DMS114 treated with DMSO at 0.1 percent for 48 hours (cell line): ENCODE measurements at regions not wholly inside any gene's neighbourhood (a gene's known extent, or its start where the extent isn't known, plus 50 kb on each side); places are given as distances from the start of the nearest gene placed in this dataset.

Source experiments
- DNase-seq: peaks from one replicate; lab custom pipeline; 2025; ENCODE audit not compliant: unreplicated experiment; lab: John Stamatoyannopoulos, UW

DNA sequence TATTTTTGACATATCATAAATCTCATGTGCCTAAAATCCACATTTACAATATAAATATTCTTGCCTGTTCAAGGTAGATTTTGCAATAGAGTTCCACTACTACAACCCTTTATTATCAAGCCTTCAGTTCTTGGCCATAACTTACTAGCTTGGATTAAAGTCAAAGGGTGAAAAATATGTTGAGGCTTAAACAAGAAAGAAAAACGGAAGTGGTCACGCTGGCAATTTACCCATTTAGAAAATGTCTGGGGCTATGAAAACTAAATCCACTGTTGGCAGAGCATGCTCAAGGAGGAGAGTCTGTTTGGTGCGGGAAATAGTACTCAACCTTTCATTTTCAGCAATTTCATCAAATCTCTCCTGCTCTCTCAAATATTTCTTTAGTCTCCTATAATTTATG lies 209.8 kb upstream of the RHOBTB1 start:
- DNase-seq, result no peak

DNA sequence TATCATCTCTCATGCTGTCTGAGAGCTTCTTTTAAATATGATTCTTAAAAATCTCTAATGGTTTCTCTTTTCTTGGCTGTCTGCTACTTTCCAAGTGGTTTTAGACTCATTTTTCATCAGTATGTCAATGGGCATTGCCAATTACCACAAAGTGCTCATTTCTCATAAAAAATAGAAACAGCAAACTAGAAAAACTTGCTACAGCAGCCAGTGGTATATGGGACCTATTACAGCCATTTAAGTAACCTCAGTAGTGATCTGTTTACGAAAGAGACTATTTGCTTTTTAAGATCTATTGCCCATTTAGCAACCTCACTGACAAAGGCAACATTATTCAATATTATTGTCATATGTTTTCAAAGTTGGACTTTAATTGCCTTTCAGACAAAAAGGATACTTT lies 207.1 kb upstream of the RHOBTB1 start:
- no peak for DNase-seq

DNA sequence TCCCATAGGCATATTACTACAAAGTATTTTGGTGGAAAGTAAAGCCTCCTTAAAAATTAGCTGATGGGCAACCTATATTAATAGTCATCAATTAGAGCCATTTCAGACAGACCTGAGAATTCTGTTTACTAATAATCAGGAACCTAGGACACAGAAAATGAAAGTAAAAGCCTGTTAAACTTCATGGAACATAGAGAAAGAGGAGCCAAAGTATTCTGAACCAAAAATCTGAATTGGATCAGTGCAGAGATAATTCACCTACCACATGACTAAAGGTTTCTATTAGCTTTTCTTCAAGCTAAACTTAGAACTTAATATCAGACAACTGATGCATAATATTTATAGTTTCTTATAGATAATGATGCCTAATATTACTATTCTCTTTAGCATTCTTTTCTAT lies 204.5 kb upstream of the RHOBTB1 start:
- DNase-seq, result no peak

DNA sequence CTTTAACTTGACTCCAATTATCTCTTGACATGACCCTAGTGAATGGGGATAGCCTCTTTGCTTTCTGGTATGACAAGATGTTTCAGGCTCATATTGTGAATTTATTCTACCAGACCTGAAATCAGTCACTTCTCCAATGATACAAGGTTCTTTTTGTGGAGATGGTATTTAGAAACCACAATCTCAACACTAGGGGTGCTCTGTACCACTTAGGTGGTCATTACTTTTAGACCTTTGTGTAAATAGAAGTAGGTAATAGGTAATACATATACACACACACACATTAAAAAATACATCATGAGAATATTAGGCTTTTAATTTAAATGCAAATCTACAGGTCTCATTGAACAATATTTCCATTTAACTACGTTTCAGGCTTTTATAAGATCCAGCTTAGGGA lies 199.0 kb upstream of the RHOBTB1 start:
- no peak for DNase-seq

DNA sequence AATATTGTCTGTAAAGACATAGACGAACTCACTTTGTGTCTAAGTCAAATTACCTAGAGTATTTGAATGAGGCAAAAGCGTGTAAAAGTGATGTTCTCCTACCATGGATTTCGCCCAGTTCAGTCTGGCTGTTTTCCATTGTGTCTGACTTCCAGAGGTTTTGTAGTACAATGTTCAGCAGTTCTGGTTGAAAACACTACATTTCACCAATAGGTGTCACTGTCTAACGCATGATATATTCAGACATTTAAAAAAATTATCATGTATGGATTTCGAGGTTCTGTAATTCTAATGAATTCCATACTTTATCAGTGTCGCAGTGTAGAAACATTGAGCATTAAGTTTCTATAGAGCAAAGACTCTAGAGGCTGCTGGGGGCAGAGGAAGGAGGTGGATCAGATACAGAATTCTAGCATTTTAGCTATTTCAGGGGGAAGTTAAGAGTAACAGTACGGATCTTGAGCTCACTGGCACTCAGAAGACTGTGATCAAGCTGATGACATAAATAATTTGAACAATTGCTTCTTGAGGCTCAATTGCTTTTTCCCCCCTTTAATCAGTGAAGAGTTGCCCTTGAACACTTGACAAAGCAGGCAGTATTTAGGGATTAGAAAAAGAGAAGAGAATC lies 196.9 kb upstream of the RHOBTB1 start:
- DNase-seq, result peak; percentile 67

DNA sequence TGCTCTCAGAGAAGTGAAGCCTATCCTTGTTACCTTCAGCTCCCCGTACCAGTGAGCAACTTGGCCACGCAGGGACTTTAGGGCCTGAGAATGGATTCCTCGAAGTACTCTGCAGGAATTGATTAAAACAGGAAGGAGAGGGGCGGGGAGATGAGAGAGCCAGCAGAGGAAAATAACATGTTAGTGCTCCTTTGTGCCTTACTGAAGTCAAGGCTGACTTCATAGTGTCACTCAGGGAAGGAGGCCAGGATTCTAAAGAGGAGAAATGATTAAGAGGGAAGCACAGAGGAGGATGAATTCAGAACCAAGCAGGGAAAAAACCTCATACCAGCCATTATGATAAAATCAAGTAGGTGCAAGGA lies 195.6 kb upstream of the RHOBTB1 start:
- no peak for DNase-seq

- no peak for DNase-seq
Measured at GRCh38 chr10:61138708-61139591, 195.0 kb upstream of the RHOBTB1 start.

- no peak for DNase-seq
Measured at GRCh38 chr10:61136139-61136538, 192.2 kb upstream of the RHOBTB1 start.

DNA sequence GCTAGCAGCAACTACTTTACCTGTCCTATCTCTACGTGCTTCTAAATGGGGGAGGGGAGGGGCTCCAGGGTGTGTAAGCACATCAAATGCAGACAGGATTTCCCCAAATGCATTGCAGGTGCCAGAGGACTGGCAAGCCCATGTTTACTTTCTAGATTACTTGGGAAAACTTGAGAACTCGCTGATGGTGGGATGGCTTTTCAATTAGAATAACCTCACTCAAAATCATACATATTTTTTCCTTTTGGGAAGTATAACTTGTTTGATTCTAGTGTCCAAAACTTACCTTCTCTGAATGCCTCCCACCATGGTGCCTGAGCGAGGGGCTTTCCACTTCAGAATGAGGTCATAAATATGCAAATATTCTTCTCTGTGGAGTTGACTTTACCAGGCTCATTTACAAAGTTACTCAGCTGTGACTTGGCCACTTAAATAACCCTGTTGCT lies 191.3 kb upstream of the RHOBTB1 start:
- no peak for DNase-seq

DNA sequence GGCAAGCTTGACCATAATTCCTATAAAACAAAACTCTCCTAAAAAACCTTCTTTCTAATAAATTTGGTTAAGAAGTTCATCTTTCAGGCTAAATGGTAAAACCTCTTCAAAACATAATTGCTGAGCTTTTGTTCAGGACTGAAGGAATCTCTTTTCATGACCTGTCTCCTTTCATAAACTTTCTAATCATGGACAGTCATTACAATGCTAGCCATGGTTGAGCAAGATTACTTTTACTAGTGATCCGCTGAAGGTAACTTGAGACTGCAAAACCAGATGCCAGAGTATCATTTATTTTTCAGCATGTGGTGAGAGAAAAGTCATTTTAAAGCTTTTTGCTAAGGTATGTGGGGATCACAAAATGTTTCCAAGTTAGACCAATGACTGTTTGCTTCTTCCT lies 186.4 kb upstream of the RHOBTB1 start:
- no peak for DNase-seq

- no peak for DNase-seq
Measured at GRCh38 chr10:61128196-61128595, 184.2 kb upstream of the RHOBTB1 start.

GRCh38 chr10:61125560-61126170 lies 181.7 kb upstream of the RHOBTB1 start:
- DNase-seq, result no peak

- DNase-seq, result no peak
Measured at GRCh38 chr10:61124756-61125530, 181.0 kb upstream of the RHOBTB1 start.

- DNase-seq, result no peak
Measured at GRCh38 chr10:61120805-61121204, 176.8 kb upstream of the RHOBTB1 start.

GRCh38 chr10:61119573-61119972 lies 175.6 kb upstream of the RHOBTB1 start:
- DNase-seq, result no peak

DNA sequence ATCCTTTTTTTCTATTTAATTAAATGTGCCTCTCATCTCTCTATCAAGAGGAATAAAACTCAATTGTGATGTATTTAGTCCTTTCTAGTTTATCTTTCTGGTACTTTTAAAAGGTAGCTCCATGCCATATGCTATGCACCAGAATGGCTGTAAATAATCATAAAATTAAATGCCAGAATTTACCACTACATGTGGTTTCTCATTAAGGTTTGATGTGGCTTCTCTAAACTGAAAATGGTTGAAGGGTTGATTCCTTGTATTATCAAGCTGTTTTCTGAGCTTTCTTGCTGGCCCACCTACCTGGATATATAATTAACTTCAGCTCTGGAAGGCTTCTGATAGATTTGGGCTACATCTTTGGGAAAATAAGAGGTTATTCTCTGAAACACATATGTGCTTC lies 171.9 kb upstream of the RHOBTB1 start:
- DNase-seq, result no peak

GRCh38 chr10:61112771-61113170 lies 168.8 kb upstream of the RHOBTB1 start:
- DNase-seq, result no peak

- no peak for DNase-seq
Measured at GRCh38 chr10:61110936-61111335, 167.0 kb upstream of the RHOBTB1 start.

DNA sequence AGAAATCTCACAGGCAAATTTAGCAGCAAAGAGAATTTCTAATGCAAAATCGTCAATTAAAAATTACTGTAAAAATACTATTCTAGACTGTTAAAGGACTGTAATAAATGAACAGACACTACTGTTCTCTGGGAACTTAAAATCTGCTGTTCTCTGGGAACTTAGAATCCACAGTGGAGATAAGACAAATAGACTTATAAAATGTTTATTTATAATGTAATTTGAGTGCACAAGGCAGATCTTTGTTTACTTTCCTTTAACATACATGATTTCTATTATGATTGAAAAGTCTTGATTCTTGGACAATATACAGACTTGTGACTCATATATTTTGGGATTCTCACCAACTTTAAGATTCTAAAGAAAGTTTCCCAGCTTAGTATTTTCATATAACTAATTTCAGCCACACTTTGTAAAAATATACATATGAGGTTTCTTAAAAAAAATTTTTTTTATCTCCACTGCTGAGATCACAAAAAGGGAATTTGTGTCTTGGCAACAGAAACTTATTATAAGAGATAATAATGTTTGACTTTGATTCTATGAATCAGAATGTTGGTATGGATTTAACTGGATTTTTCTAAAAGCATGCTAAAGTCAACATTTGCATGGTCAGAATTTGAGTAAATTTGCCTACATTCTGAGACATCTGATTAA lies 166.3 kb upstream of the RHOBTB1 start:
- no peak for DNase-seq

DNA sequence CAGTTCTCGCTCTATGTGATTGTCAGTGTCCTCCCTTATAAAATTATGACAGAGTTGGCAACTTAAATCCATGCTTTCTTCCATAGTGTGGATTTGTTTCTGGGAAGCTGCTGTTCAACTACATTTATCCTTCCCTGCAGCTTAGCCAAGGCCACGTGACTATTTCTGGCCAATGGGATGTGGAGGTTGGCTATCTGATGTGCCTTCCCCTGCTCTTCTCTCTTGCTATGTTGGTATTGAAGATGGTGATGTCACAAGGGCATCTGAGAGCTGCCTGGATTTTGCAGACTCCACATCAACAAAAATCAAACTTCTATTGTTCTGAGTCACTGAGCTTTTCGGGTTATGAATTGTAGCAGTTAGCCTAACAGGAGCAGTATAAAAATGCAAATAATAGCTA lies 164.9 kb upstream of the RHOBTB1 start:
- DNase-seq, result no peak

DNA sequence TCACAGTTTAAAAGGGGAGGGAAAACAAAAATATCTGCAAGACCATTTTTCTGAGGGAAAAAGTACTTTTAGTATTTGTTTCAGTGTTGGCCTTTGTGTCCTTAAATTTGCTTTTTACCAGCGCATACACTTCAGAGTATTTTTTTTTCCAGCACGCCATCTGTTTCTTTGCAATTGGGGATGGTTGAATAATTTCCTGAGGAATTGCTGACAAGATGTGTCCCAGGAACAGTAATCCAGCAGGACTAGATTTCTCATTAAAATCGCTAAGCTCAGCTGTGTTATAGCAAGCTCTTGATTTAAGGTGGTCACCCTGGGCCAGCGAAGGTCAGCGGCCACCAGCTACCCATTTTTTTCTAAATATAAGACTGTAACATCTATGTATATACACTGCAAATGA lies 156.9 kb upstream of the RHOBTB1 start:
- DNase-seq, result no peak
